Putamen (tissue), 1 donor: ENCODE measurements at regions not wholly inside any gene's neighbourhood (a gene's known extent, or its start where the extent isn't known, plus 50 kb on each side); places are given as distances from the start of the nearest gene placed in this dataset.
"Not testable (repeated sequence)": the region's sequence is repeated elsewhere in the genome, so short reads cannot be mapped to it uniquely, and the experiment has no call there.

ENCODE experiments used
- DNase-seq: peaks from one replicate; pipeline ENCODE4 v3.0.0-alpha.2; 2016; ENCODE audit warnings: low spot score

GRCh38 chr1:98575955-98576354 is 85.6 kb upstream of the SNX7 start:
- DNase-seq: no peak

- DNase-seq: no peak
Measured at GRCh38 chr1:98565951-98566350, 95.6 kb upstream of the SNX7 start.

- no peak for DNase-seq
Measured at GRCh38 chr1:98559291-98559690, 102.2 kb upstream of the SNX7 start.

- DNase-seq: peak; percentile 34
Measured at GRCh38 chr1:98557895-98558294, 103.6 kb upstream of the SNX7 start.

- DNase-seq: no peak
Measured at GRCh38 chr1:98556521-98557158, 104.9 kb upstream of the SNX7 start.

- DNase-seq: no peak
Measured at GRCh38 chr1:98555814-98556213, 105.7 kb upstream of the SNX7 start.

- not testable (repeated sequence) for DNase-seq
Measured at GRCh38 chr1:98552576-98553074, 108.9 kb upstream of the SNX7 start.

GRCh38 chr1:98550076-98550475 is 111.4 kb upstream of the SNX7 start:
- no peak for DNase-seq

GRCh38 chr1:98546319-98546718 is 115.2 kb upstream of the SNX7 start:
- no peak for DNase-seq

GRCh38 chr1:98538106-98538505 is 123.4 kb upstream of the SNX7 start:
- DNase-seq: no peak

GRCh38 chr1:98523256-98523655 is 138.3 kb upstream of the SNX7 start:
- no peak for DNase-seq

GRCh38 chr1:98516306-98516705 is 145.2 kb upstream of the SNX7 start:
- DNase-seq: no peak

- DNase-seq: no peak
Measured at GRCh38 chr1:98515744-98516143, 145.8 kb upstream of the SNX7 start.

- DNase-seq: not testable (repeated sequence)
Measured at GRCh38 chr1:98512216-98512615, 149.3 kb upstream of the SNX7 start.

GRCh38 chr1:98503771-98504170 is 157.8 kb upstream of the SNX7 start:
- no peak for DNase-seq

- DNase-seq: no peak
Measured at GRCh38 chr1:98502937-98503336, 158.6 kb upstream of the SNX7 start.

GRCh38 chr1:98500324-98500723 is 161.2 kb upstream of the SNX7 start:
- DNase-seq: no peak

- DNase-seq: no peak
Measured at GRCh38 chr1:98498651-98499050, 162.9 kb upstream of the SNX7 start.

- DNase-seq: no peak
Measured at GRCh38 chr1:98497497-98497896, 164.0 kb upstream of the SNX7 start.

- no peak for DNase-seq
Measured at GRCh38 chr1:98496256-98496995, 165.1 kb upstream of the SNX7 start.

- DNase-seq: no peak
Measured at GRCh38 chr1:98493469-98493868, 168.1 kb upstream of the SNX7 start.

GRCh38 chr1:98490099-98490498 is 171.4 kb upstream of the SNX7 start:
- no peak for DNase-seq

GRCh38 chr1:98487620-98488019 is 173.9 kb upstream of the SNX7 start:
- DNase-seq: no peak

- DNase-seq: no peak
Measured at GRCh38 chr1:98482611-98483010, 178.9 kb upstream of the SNX7 start.
